Neutrophil (primary cell): ENCODE measurements at regions not wholly inside any gene's neighbourhood (a gene's known extent, or its start where the extent isn't known, plus 50 kb on each side); places are given as distances from the start of the nearest gene placed in this dataset.

Experiments used
- H3K27ac ChIP-seq: fragments of 200-600 bp; sonication (generic); 2 replicates; pipeline ENCODE4 v1.5.1; 2016; ENCODE audit warnings: mild to moderate bottlenecking, moderate library complexity
- H3K27me3 ChIP-seq: fragments of 200-600 bp; sonication (generic); 2 replicates; pipeline ENCODE4 v1.6.0; 2016; ENCODE audit warnings: mild to moderate bottlenecking
- H3K36me3 ChIP-seq: fragments of 200-600 bp; sonication (generic); 2 replicates; pipeline ENCODE4 v1.5.1; 2017
- H3K4me1 ChIP-seq, 2 experiments: fragments of 200-600 bp in 1 of 2; sonication (generic) in 1 of 2; 1 replicate in 1 of 2; 2 replicates in 1 of 2; pipeline versions ENCODE4 v1.5.1 to v1.6.1; 2013 to 2016; ENCODE audit warnings: low read depth in 1 of 2, low read length in 1 of 2, mild to moderate bottlenecking in 1 of 2, moderate library complexity in 1 of 2; ENCODE audit not compliant: control insufficient read depth in 1 of 2, insufficient read depth in 1 of 2
- H3K4me3 ChIP-seq, 2 experiments: fragments of 200-600 bp in 1 of 2; sonication (generic) in 1 of 2; 1 replicate in 1 of 2; 2 replicates in 1 of 2; pipeline ENCODE4 v1.5.1; 2013 to 2016; ENCODE audit warnings: low read depth in 1 of 2, low read length in 1 of 2, mild to moderate bottlenecking in 1 of 2, moderate library complexity in 1 of 2
- H3K9me3 ChIP-seq: fragments of 200-600 bp; sonication (generic); 2 replicates; pipeline ENCODE4 v1.5.1; 2016
- TF ChIP-seq, protein P1 (sequence below): fragments of 200-600 bp; sonication (generic); IDR thresholded peaks from 2 replicates; pipeline ENCODE4 v1.5.1; 2016; ENCODE audit warnings: antibody characterized with exemption

DNA sequence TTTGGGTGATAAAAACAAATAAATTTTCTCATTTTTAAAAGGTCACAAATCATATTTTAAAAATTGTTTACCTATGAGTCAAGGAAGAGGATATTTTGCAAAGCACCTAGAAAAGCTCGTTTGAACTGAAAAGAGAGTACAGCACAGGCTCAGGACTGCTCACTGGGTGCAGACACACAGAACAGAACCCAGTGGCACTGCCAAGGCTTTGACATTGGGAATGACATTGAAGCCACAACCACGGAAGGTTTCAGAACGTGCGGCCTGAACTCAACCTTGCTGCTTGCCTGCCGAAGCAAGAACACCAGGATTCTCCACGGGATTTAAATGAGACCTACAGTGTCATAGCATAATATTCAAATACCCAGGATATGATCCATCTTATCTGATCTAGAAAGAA lies 597.1 kb upstream of the B3GAT1 start:
- Histone ChIP-seq H3K9me3 (no peaks in the 10 kb centered on the region), H3K4me1 (no peaks in the 10 kb centered on the region), H3K36me3 (no peaks in the 10 kb centered on the region), H3K4me3 (no peak overlapping the region), H3K27ac (no peak overlapping the region), H3K27me3 (no peaks in the 10 kb centered on the region)
- TF ChIP-seq, protein P1, sequence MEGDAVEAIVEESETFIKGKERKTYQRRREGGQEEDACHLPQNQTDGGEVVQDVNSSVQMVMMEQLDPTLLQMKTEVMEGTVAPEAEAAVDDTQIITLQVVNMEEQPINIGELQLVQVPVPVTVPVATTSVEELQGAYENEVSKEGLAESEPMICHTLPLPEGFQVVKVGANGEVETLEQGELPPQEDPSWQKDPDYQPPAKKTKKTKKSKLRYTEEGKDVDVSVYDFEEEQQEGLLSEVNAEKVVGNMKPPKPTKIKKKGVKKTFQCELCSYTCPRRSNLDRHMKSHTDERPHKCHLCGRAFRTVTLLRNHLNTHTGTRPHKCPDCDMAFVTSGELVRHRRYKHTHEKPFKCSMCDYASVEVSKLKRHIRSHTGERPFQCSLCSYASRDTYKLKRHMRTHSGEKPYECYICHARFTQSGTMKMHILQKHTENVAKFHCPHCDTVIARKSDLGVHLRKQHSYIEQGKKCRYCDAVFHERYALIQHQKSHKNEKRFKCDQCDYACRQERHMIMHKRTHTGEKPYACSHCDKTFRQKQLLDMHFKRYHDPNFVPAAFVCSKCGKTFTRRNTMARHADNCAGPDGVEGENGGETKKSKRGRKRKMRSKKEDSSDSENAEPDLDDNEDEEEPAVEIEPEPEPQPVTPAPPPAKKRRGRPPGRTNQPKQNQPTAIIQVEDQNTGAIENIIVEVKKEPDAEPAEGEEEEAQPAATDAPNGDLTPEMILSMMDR = no peak

DNA sequence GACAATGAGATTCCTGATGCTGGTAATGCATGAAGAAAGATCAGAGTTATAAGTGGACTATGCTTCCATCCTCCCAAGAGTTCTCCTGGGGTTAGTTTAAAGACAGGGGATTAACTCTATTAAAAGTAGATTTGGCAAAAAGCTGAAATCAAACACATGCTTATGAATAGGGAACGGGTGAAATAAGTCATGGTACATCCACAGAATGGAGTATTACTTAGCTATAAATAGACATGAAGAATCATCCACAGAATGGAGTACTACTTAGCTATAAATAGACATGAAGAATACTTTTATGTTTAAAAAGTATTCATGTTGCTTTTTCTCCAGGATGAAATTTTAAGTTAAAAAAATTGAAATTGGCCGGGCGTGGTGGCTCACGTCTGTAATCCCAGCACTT lies 596.4 kb upstream of the B3GAT1 start:
- no peaks in the 10 kb centered on the region for H3K4me1 ChIP-seq
- no peaks in the 10 kb centered on the region for H3K9me3 ChIP-seq
- TF ChIP-seq, protein P1 = no peak
- H3K27me3 ChIP-seq = no peaks in the 10 kb centered on the region
- H3K36me3 ChIP-seq = no peaks in the 10 kb centered on the region
- H3K27ac ChIP-seq = no peak overlapping the region
- H3K4me3 ChIP-seq = no peak overlapping the region

DNA sequence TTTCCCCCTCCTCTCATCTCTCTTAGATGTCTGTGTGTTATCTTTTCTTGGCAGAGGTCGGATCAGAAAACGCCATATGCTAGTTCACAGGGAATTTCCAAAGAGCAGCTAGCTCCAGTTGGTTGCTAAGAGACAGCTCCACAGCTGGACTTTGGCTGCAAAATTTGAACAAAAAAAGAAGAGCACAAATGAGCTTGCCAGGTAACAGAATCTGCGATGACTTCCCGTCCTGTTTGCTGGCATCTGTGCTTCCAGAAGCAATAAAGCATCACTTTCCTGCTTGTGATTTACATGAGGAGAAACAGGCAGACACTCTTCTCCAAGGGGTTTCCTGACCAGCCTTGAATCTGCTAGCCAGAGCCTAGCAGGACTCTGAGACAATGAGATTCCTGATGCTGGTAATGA lies 596.0 kb upstream of the B3GAT1 start:
- no peak overlapping the region for H3K4me3 ChIP-seq
- TF ChIP-seq, protein P1 = no peak

DNA sequence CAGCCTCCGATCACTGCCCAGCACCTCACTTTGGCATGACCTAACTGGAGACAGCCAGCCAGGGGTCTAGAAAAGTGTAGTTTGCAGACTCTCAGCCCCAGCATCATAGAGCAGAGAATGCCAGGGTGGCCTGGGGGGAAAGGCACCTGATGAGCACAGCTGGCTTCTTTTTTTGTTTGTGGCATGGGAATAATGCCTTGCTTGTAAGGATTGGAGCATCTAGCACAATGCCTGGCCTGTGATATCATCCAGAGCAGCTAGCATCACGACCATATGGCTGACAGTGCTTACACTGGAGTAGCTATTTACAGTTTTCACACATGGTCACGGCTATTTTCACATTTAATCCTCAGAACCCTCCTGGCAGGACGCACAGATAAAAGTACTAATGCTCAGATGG lies 594.8 kb upstream of the B3GAT1 start:
- no peak overlapping the region for H3K27ac ChIP-seq
- H3K4me3 ChIP-seq = no peak overlapping the region
- no peaks in the 10 kb centered on the region for H3K4me1 ChIP-seq
- no peaks in the 10 kb centered on the region for H3K27me3 ChIP-seq
- TF ChIP-seq, protein P1 = no peak
- H3K9me3 ChIP-seq = no peaks in the 10 kb centered on the region
- no peaks in the 10 kb centered on the region for H3K36me3 ChIP-seq

More for the DNA sequence above, 596.0 kb upstream of the B3GAT1 start:
- H3K27ac ChIP-seq = no peak overlapping the region
- no peaks in the 10 kb centered on the region for H3K36me3 ChIP-seq
- no peaks in the 10 kb centered on the region for H3K27me3 ChIP-seq
- no peaks in the 10 kb centered on the region for H3K9me3 ChIP-seq
- H3K4me1 ChIP-seq = no peaks in the 10 kb centered on the region

DNA sequence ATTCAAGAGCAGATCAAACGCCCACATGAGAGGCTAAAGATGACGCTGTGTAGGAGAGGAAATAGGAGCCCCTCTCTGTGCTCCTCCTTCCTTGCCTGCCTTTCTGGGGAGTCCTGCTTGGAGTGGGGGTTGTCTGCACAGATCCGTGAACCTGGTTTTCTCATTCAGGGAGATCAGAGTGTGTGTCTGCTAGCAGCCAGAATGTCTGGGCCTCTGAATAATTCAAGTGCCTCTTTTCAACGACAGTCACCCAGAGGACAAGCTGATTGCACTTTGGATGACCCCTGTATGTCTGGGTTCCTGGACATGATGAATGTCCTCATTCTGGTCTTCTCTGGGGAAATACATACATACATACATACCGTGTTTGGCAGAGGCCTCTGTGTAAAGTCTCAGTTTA lies 592.5 kb upstream of the B3GAT1 start:
- no peaks in the 10 kb centered on the region for H3K4me1 ChIP-seq
- no peaks in the 10 kb centered on the region for H3K27me3 ChIP-seq
- no peaks in the 10 kb centered on the region for H3K36me3 ChIP-seq
- no peak overlapping the region for H3K27ac ChIP-seq
- TF ChIP-seq, protein P1 = no peak
- H3K4me3 ChIP-seq = no peak overlapping the region
- no peaks in the 10 kb centered on the region for H3K9me3 ChIP-seq

DNA sequence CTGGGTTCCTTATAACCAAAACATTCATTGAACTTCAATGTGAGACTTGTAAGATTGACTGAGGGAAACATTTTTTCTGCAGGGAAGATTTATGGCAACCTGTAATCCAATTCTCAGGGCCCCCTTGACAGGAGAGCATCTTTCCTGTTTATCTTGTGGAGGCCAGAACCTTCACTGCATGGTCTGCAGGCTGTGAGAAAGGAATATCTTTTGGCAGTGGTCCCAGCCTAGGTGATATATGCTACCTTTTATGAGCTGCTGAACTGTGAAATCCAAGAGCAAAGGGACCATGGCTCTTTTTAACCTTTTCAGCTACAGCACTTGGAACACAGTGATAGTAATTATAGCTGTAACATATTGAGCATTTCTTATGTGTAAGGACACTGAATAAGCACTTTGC lies 590.2 kb upstream of the B3GAT1 start:
- no peak overlapping the region for H3K4me3 ChIP-seq
- TF ChIP-seq, protein P1 = no peak
- H3K36me3 ChIP-seq = no peaks in the 10 kb centered on the region
- H3K27me3 ChIP-seq = no peaks in the 10 kb centered on the region
- H3K9me3 ChIP-seq = no peaks in the 10 kb centered on the region
- H3K27ac ChIP-seq = no peak overlapping the region
- H3K4me1 ChIP-seq = no peaks in the 10 kb centered on the region
